AG04449 (cell line): ENCODE measurements at regions not wholly inside any gene's neighbourhood (a gene's known extent, or its start where the extent isn't known, plus 50 kb on each side); places are given as distances from the start of the nearest gene placed in this dataset.

ENCODE experiments used
- CTCF ChIA-PET: fragments of 350-600 bp; formaldehyde crosslinking; extraction: SDS; loops from one replicate; lab custom pipeline; 2021; ENCODE audit warnings: antibody characterized with exemption; lab: Yijun Ruan, JAX
- POLR2A ChIA-PET: fragments of 400-600, 350-600 bp; formaldehyde crosslinking; extraction: SDS; loops from one replicate; lab custom pipeline; 2020; ENCODE audit warnings: antibody characterized with exemption, inconsistent platforms; lab: Yijun Ruan, JAX
- DNase-seq: peaks from one replicate; pipeline ENCODE4 v3.0.0-alpha.2; 2010; ENCODE audit warnings: low read depth, low spot score
- H3K4me3 ChIP-seq: 2 replicates; pipeline ENCODE4 v1.5.1; 2011; ENCODE audit warnings: low read depth, mild to moderate bottlenecking, control low read depth, low read length
- TF ChIP-seq, protein P1 (sequence below): IDR thresholded peaks from one replicate; pipeline ENCODE4 v1.5.1; 2011; ENCODE audit warnings: mild to moderate bottlenecking, moderate library complexity, low read length, control low read depth, inconsistent platforms; ENCODE audit not compliant: insufficient read depth; ENCODE audit errors: missing control alignments

DNA sequence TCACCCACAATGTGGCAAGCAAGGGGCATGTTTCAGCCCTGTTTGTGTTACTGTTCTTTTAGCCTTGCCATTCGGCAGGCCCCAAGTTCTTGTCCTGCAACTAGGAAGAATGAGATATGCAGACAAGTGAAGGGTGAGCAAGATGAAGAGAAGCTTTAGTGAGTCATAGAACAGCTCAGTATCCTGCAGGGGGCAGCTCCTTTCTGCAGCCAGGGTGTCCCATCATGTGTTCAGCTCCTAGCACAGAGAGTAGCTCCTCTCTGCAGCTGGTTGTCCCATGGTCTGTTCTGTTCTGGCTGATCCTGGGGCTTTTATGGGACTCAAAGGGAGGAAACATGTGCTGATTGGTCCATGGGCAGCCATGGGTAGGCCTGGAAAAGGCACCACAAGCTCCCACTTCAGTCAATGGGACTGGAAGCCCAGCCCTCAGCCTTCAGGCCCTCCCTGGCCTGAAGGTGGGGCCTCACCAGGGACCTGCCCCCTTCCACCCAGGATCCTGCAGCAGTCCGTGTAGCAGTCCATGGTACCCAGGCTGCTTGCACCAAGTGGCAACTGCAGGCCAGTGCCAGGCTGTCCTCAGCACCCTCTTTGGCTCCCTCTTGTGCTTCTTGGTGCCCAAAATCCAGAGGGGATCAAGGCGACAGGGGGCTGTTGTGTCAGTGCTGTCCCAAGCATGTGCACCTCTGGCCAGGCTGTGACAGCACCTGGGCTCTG, 326.4 kb downstream of the NR4A2 start:
- TF ChIP-seq, protein P1, sequence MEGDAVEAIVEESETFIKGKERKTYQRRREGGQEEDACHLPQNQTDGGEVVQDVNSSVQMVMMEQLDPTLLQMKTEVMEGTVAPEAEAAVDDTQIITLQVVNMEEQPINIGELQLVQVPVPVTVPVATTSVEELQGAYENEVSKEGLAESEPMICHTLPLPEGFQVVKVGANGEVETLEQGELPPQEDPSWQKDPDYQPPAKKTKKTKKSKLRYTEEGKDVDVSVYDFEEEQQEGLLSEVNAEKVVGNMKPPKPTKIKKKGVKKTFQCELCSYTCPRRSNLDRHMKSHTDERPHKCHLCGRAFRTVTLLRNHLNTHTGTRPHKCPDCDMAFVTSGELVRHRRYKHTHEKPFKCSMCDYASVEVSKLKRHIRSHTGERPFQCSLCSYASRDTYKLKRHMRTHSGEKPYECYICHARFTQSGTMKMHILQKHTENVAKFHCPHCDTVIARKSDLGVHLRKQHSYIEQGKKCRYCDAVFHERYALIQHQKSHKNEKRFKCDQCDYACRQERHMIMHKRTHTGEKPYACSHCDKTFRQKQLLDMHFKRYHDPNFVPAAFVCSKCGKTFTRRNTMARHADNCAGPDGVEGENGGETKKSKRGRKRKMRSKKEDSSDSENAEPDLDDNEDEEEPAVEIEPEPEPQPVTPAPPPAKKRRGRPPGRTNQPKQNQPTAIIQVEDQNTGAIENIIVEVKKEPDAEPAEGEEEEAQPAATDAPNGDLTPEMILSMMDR = no peak
- CTCF ChIA-PET = no interaction called here
- DNase-seq = no peak
- H3K4me3 ChIP-seq = no peak overlapping the region
- POLR2A ChIA-PET = no interaction called here

DNA sequence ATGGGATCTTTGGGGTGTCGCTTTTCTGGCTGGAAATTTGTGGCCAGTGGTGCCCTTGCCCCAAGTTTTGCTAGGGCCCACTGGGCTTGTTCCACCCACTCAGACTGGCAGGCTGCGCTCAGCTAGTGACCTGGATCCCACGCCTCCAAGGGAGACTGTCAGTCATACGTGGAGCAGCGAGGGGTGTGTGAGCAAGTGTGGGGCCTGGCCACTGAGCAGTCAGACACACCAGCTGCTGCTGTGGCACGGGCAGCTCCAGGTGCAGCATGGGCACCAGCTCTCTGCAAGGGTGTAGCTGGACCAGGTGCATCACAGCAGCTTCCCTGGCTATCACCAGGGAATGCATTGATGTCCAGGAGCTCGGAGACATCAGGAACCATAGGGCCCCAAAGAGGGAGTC, 327.0 kb downstream of the NR4A2 start:
- DNase-seq = no peak
- no peak overlapping the region for H3K4me3 ChIP-seq
- TF ChIP-seq, protein P1 = no peak
- CTCF ChIA-PET = no interaction called here
- POLR2A ChIA-PET = no interaction called here

DNA sequence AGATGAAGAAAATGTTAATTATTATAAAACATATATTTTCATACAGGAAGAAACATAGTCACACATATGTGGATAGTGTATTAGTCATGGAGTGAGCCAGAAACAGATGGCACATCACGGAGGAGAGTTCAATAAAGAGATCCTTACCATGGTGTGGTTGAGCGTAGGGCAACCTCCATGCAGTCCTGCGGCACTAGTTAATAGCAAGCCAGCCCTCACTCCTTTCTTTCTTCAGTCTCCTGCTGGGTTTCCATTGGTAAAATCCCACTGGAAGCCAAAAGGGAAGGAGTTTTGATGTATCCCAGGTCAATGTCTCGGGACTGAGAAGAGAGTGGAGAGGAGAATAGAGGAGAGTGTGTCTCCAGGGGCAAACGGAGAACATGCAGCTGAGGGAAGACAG, 328.1 kb downstream of the NR4A2 start:
- ChIA-PET CTCF (no interaction called here), POLR2A (no interaction called here)
- no peak for DNase-seq
- TF ChIP-seq, protein P1 = no peak
- H3K4me3 ChIP-seq = no peak overlapping the region

DNA sequence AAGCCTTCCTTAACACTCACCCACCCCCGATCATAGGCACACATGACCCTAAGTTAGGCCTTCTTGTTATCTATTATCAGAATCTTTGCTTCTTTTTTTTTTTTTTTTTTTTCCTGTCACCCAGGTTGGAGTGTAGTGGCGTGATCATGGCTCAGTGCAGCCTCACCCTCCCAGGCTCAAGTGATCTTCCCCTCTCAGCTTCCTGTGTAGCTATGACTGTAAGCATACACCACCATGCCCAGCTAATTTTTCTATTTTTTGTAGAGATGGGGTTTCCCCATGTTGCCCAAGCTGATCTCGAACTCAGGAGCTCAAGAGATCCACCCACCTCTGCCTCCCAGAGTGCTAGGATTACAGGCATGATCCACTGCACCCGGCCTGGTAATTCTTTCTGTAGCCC, 328.7 kb downstream of the NR4A2 start:
- DNase-seq = no peak
- ChIA-PET POLR2A (no interaction called here), CTCF (no interaction called here)
- no peak overlapping the region for H3K4me3 ChIP-seq
- TF ChIP-seq, protein P1 = no peak

DNA sequence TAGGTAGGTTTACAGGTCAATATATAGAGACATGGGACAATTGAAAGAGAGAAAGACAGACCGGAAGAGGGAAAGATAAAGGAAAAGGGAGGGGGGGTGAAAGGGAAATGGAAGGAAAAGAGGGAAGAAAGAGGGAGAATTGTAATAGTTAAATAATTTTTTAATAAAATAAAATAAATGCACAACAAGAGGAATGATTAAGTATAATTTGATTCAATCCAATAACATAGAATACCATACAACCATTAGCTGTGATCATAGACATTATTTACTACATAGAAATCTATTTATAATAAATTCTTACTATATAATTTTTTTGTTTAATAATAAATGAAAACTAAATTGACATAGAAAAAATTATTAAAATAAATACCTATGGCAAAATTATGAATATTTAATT, 330.7 kb downstream of the NR4A2 start:
- ChIA-PET CTCF (no interaction called here), POLR2A (no interaction called here)
- TF ChIP-seq, protein P1 = no peak
- H3K4me3 ChIP-seq = no peak overlapping the region
- DNase-seq = no peak

DNA sequence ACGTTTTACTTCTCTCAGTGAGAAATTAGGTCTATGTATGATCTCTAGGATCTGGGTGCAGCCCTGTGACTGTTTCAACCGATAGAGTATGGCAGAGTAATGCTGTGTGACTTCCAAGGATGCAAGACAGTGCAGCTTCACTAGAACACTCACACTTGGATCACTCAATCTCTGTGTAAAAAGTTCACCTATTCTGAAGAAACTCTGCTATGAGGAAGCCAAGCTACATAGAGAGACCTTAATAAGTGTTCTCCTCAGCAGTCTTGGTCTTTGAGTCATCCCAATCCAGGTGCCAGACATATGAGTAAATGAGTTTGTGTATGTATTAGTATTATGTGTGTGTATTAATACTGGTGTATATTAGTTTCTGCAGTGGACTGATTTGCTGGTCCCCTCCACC, 335.0 kb downstream of the NR4A2 start:
- CTCF ChIA-PET = no interaction called here
- no peak for DNase-seq
- TF ChIP-seq, protein P1 = no peak
- POLR2A ChIA-PET = no interaction called here
- no peak overlapping the region for H3K4me3 ChIP-seq
